ENCODE measurements at regions not wholly inside any gene's neighbourhood (a gene's known extent, or its start where the extent isn't known, plus 50 kb on each side); places are given as distances from the start of the nearest gene placed in this dataset.

DNA sequence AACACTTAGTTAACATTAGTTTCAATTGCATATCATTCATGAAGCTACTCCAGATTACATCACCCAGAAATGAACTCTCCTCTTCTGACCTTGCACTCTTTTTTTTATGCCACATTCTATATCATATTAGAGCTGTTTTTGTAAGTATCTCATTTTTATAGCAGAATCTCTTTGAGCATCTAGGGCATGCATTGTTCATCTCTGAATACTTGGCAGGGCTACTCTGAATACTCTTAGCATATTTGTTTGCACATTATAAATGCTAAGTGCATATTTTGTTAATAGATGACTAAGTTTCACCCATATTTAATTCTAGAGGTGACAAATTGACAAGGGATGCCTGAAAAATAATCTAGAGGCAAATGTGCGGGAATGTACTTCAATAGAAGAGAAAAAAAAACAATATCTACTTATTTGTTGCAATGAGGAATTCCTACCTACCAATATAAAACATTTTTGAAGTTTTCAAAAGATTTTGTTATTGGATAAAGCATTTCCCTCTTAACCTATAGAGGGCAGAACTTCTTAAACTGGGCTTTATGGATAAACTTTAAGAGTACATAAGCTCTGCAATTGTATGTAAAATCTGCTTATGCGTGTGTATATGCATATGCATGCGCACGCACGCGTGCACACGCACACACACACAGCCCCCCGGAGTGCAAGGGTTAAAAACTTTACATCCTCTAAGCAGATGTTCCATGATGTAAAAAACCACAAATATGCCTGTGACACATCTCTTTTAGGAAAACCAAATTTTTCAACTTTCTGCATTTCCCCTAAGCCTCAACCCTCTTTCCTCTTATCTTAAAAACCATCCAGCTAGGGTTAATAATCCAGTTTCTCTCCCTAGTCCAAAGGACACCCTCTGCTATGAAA is 73.0 kb upstream of the OXGR1 start:
- no peaks in the 10 kb centered on the region for H3K4me1 ChIP-seq (ENCODE audit: control insufficient read depth in 1 of 2, insufficient read depth in 2 of 2, low read length in 2 of 2)
- H3K36me3 ChIP-seq (ENCODE audit: control insufficient read depth in 1 of 2, insufficient read depth in 2 of 2, low read length in 2 of 2), result no peaks in the 10 kb centered on the region
- TF ChIP-seq, protein P1, sequence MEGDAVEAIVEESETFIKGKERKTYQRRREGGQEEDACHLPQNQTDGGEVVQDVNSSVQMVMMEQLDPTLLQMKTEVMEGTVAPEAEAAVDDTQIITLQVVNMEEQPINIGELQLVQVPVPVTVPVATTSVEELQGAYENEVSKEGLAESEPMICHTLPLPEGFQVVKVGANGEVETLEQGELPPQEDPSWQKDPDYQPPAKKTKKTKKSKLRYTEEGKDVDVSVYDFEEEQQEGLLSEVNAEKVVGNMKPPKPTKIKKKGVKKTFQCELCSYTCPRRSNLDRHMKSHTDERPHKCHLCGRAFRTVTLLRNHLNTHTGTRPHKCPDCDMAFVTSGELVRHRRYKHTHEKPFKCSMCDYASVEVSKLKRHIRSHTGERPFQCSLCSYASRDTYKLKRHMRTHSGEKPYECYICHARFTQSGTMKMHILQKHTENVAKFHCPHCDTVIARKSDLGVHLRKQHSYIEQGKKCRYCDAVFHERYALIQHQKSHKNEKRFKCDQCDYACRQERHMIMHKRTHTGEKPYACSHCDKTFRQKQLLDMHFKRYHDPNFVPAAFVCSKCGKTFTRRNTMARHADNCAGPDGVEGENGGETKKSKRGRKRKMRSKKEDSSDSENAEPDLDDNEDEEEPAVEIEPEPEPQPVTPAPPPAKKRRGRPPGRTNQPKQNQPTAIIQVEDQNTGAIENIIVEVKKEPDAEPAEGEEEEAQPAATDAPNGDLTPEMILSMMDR (IDR thresholded peaks at IDR 0.05 in 2 of 3, conservative IDR thresholded peaks at IDR 0.05 in 1 of 3; ENCODE audit: borderline replicate concordance in 1 of 3, insufficient read depth in 1 of 3, low read depth in 2 of 3, low read length in 2 of 3), result peak in 1 of 3 experiments; percentile 30; a peak in 2 of 6 replicates
- TF ChIP-seq SP1 (IDR thresholded peaks at IDR 0.05; ENCODE audit: low read depth) (no peak), POLR2A (IDR thresholded peaks at IDR 0.05; ENCODE audit: borderline replicate concordance, extremely low read depth, insufficient read depth, insufficient read length) (no peak)
- DNase-seq (ENCODE audit: low read depth, low spot score) (no peak), ATAC-seq (no peak)
- no peaks in the 10 kb centered on the region for H3K27me3 ChIP-seq (ENCODE audit: insufficient read depth, low read length)
- H3K9me3 ChIP-seq (ENCODE audit: control insufficient read depth in 1 of 2, insufficient read depth in 1 of 2, low read depth in 1 of 2, low read length in 2 of 2), result no peaks in the 10 kb centered on the region
- intact Hi-C loops (cut with micrococcal nuclease), result no loop called here
- no peak overlapping the region for H2AFZ ChIP-seq (ENCODE audit: low read depth, low read length, poor library complexity, severe bottlenecking)
- no peaks in the 10 kb centered on the region for H3K79me2 ChIP-seq (ENCODE audit: insufficient read depth, low read length)
- BruUV-seq (replicated peaks), result no TSS peak
- H3K9ac ChIP-seq (ENCODE audit: low read length), result no peak overlapping the region
- CTCF ChIA-PET, result no interaction called here
- no peak overlapping the region for H3K27ac ChIP-seq (ENCODE audit: low read depth, low read length)
- H3K9me2 ChIP-seq (ENCODE audit: insufficient read depth), result no peaks in the 10 kb centered on the region
- RAD21 ChIA-PET (ENCODE audit: low non-redundant PET in 1 of 2, low total read pairs in 2 of 2, uncharacterized antibody in 2 of 2, unreplicated experiment in 2 of 2), result no interaction called here
- POLR2A ChIA-PET, result no interaction called here
- no peak overlapping the region for H3K4me2 ChIP-seq (ENCODE audit: low read length)
- no peak overlapping the region for H3K4me3 ChIP-seq (replicated peaks in 1 of 2; ENCODE audit: low read depth in 1 of 2, low read length in 2 of 2)
- no peaks in the 10 kb centered on the region for H4K20me1 ChIP-seq (ENCODE audit: insufficient read depth)

DNA sequence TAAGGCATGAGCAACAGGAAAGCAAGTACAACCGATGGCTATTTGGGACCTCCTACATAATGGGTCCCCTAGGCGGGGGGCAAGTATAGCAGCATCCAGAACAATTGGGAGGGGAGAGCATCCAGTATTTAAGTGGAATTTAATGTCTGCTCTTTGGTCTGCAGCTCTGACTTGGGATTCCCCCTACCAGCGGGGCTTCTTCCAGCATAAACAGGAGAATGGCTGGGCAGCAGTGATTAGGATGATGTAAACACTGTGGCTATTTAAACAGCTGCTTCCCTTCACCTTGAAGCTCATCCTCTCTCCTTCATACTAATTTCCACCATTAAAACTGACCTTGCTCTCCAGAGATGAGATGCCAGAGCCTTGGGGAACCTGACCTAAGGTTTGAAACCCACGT is 73.9 kb upstream of the OXGR1 start:
- no TSS peak for BruUV-seq (replicated peaks)
- no peaks in the 10 kb centered on the region for H4K20me1 ChIP-seq (ENCODE audit: insufficient read depth)
- no peak overlapping the region for H3K9ac ChIP-seq (ENCODE audit: low read length)
- no peaks in the 10 kb centered on the region for H3K79me2 ChIP-seq (ENCODE audit: insufficient read depth, low read length)
- no peaks in the 10 kb centered on the region for H3K9me3 ChIP-seq (ENCODE audit: control insufficient read depth in 1 of 2, insufficient read depth in 1 of 2, low read depth in 1 of 2, low read length in 2 of 2)
- TF ChIP-seq CBX3 (IDR thresholded peaks at IDR 0.05; ENCODE audit: low read depth), result no peak
- TF ChIP-seq EZH2 (IDR thresholded peaks at IDR 0.05), result no peak
- no peak for TF ChIP-seq RAD21 (IDR thresholded peaks at IDR 0.05; ENCODE audit: low read depth)
- TF ChIP-seq TCF7L2 (IDR thresholded peaks at IDR 0.05; ENCODE audit: borderline replicate concordance, extremely low read depth, insufficient read depth, insufficient read length), result no peak
- POLR2A ChIA-PET, result no interaction called here
- H3K27me3 ChIP-seq (ENCODE audit: insufficient read depth, low read length), result no peaks in the 10 kb centered on the region
- H3K4me2 ChIP-seq (ENCODE audit: low read length), result no peak overlapping the region
- H3K36me3 ChIP-seq (ENCODE audit: control insufficient read depth in 1 of 2, insufficient read depth in 2 of 2, low read length in 2 of 2), result no peaks in the 10 kb centered on the region
- intact Hi-C loops (cut with micrococcal nuclease), result no loop called here
- no peak overlapping the region for H2AFZ ChIP-seq (ENCODE audit: low read depth, low read length, poor library complexity, severe bottlenecking)
- RAD21 ChIA-PET (ENCODE audit: low non-redundant PET in 1 of 2, low total read pairs in 2 of 2, uncharacterized antibody in 2 of 2, unreplicated experiment in 2 of 2), result no interaction called here
- H3K9me2 ChIP-seq (ENCODE audit: insufficient read depth), result no peaks in the 10 kb centered on the region
- DNase-seq (ENCODE audit: low read depth, low spot score) (no peak), ATAC-seq (no peak)
- H3K4me1 ChIP-seq (ENCODE audit: control insufficient read depth in 1 of 2, insufficient read depth in 2 of 2, low read length in 2 of 2), result no peaks in the 10 kb centered on the region
- no peak overlapping the region for H3K27ac ChIP-seq (ENCODE audit: low read depth, low read length)
- CTCF ChIA-PET, result no interaction called here
- no peak overlapping the region for H3K4me3 ChIP-seq (replicated peaks in 1 of 2; ENCODE audit: low read depth in 1 of 2, low read length in 2 of 2)
